ENCODE measurements at regions not wholly inside any gene's neighbourhood (a gene's known extent, or its start where the extent isn't known, plus 50 kb on each side); places are given as distances from the start of the nearest gene placed in this dataset.

- no peak overlapping the region for H3K27ac Mint-ChIP-seq
- peaks cover 3% of the 10 kb centered on the region for H3K27me3 Mint-ChIP-seq
- H3K36me3 Mint-ChIP-seq, result no peaks in the 10 kb centered on the region
- H3K4me3 Mint-ChIP-seq, result no peak overlapping the region
- no peaks in the 10 kb centered on the region for H3K4me1 Mint-ChIP-seq (ENCODE audit: low read depth)
- H3K9me3 Mint-ChIP-seq (ENCODE audit: low read depth), result no peaks in the 10 kb centered on the region
Observed at GRCh38 chr2:161552015-161552414, 72.2 kb upstream of the SLC4A10 start.

GRCh38 chr2:161555826-161556225 is 68.4 kb upstream of the SLC4A10 start:
- Mint-ChIP-seq H3K36me3 (no peaks in the 10 kb centered on the region), H3K4me1 (ENCODE audit: low read depth) (no peaks in the 10 kb centered on the region), H3K27me3 (peaks cover 5% of the 10 kb centered on the region), H3K9me3 (ENCODE audit: low read depth) (peaks cover 3% of the 10 kb centered on the region), H3K27ac (no peak overlapping the region), H3K4me3 (no peak overlapping the region)

GRCh38 chr2:161556440-161556839 is 67.8 kb upstream of the SLC4A10 start:
- Mint-ChIP-seq H3K27me3 (peaks cover 7% of the 10 kb centered on the region), H3K36me3 (no peaks in the 10 kb centered on the region), H3K9me3 (ENCODE audit: low read depth) (peaks cover 3% of the 10 kb centered on the region), H3K27ac (no peak overlapping the region), H3K4me3 (no peak overlapping the region), H3K4me1 (ENCODE audit: low read depth) (no peaks in the 10 kb centered on the region)

GRCh38 chr2:161557538-161557937 is 66.7 kb upstream of the SLC4A10 start:
- Mint-ChIP-seq H3K36me3 (no peaks in the 10 kb centered on the region), H3K9me3 (ENCODE audit: low read depth) (peaks cover 3% of the 10 kb centered on the region), H3K4me3 (no peak overlapping the region), H3K4me1 (ENCODE audit: low read depth) (no peaks in the 10 kb centered on the region), H3K27me3 (peaks cover 10% of the 10 kb centered on the region), H3K27ac (no peak overlapping the region)

- Mint-ChIP-seq H3K36me3 (peaks cover 2% of the 10 kb centered on the region), H3K27ac (no peak overlapping the region), H3K4me3 (no peak overlapping the region), H3K9me3 (ENCODE audit: low read depth) (peaks cover 28% of the 10 kb centered on the region), H3K27me3 (peaks cover 11% of the 10 kb centered on the region), H3K4me1 (ENCODE audit: low read depth) (peaks cover 5% of the 10 kb centered on the region)
Observed at GRCh38 chr2:161564906-161565305, 59.3 kb upstream of the SLC4A10 start.

GRCh38 chr2:161569401-161569800 is 54.8 kb upstream of the SLC4A10 start:
- Mint-ChIP-seq H3K36me3 (peaks cover 2% of the 10 kb centered on the region), H3K9me3 (ENCODE audit: low read depth) (peaks cover 12% of the 10 kb centered on the region), H3K4me1 (ENCODE audit: low read depth) (peaks cover 5% of the 10 kb centered on the region), H3K27ac (no peak overlapping the region), H3K4me3 (no peak overlapping the region), H3K27me3 (peaks cover 2% of the 10 kb centered on the region)

- Mint-ChIP-seq H3K4me3 (no peak overlapping the region), H3K36me3 (no peaks in the 10 kb centered on the region), H3K27ac (no peak overlapping the region), H3K27me3 (peaks cover 2% of the 10 kb centered on the region), H3K9me3 (ENCODE audit: low read depth) (peaks cover 6% of the 10 kb centered on the region), H3K4me1 (ENCODE audit: low read depth) (peaks cover 5% of the 10 kb centered on the region)
Observed at GRCh38 chr2:161570424-161571050, 53.7 kb upstream of the SLC4A10 start.

GRCh38 chr2:161571051-161571429 is 53.2 kb upstream of the SLC4A10 start:
- H3K27ac Mint-ChIP-seq, result no peak overlapping the region
- no peak overlapping the region for H3K4me3 Mint-ChIP-seq
- H3K9me3 Mint-ChIP-seq (ENCODE audit: low read depth), result peaks cover 6% of the 10 kb centered on the region
- H3K27me3 Mint-ChIP-seq, result peaks cover 2% of the 10 kb centered on the region
- H3K36me3 Mint-ChIP-seq, result no peaks in the 10 kb centered on the region
- peaks cover 5% of the 10 kb centered on the region for H3K4me1 Mint-ChIP-seq (ENCODE audit: low read depth)
